ENCODE measurements at regions not wholly inside any gene's neighbourhood (a gene's known extent, or its start where the extent isn't known, plus 50 kb on each side); places are given as distances from the start of the nearest gene placed in this dataset.

DNA sequence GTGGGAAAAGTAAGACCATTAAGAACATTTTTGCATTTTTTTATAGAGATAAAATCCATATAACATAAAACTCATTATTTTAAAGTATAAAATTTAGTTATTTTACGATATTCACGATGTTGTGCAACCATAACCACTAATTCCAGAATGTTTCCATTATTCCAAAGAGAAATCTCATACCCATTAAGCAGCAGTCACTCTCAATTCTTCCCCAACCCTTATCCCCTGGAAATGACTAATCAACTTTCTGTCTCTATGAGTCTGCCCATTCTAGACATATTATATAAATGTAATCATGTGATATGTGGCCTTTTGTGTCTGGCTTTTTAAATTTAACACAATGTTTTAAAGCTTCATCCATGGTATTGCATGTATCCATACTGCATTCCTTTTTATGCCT, 115.6 kb upstream of the ADAMTSL1 start:
- no peak for TF ChIP-seq CTCF (conservative IDR thresholded peaks at IDR 0.05; ENCODE audit: low read depth, low read length)
- Histone ChIP-seq H2AFZ (ENCODE audit: low read depth) (no peak overlapping the region), H3K4me2 (no peak overlapping the region), H4K20me1 (ENCODE audit: insufficient read depth) (no peaks in the 10 kb centered on the region), H3K36me3 (ENCODE audit: insufficient read depth) (no peaks in the 10 kb centered on the region), H3K27ac (no peak overlapping the region), H3K9ac (no peak overlapping the region), H3K27me3 (ENCODE audit: insufficient read depth, low read depth) (no peaks in the 10 kb centered on the region), H3K79me2 (ENCODE audit: insufficient read depth, low read depth) (no peaks in the 10 kb centered on the region), H3K4me3 (IDR thresholded peaks at IDR 0.05; ENCODE audit: insufficient read depth, low read depth, low read length) (no peak overlapping the region), H3K4me1 (ENCODE audit: low read depth, poor library complexity, severe bottlenecking) (no peaks in the 10 kb centered on the region)

GRCh38 chr9:18359335-18359734, 114.6 kb upstream of the ADAMTSL1 start:
- Histone ChIP-seq H3K4me2 (no peak overlapping the region), H3K27ac (no peak overlapping the region), H3K4me3 (IDR thresholded peaks at IDR 0.05; ENCODE audit: insufficient read depth, low read depth, low read length) (no peak overlapping the region), H3K27me3 (ENCODE audit: insufficient read depth, low read depth) (no peaks in the 10 kb centered on the region), H2AFZ (ENCODE audit: low read depth) (no peak overlapping the region), H4K20me1 (ENCODE audit: insufficient read depth) (no peaks in the 10 kb centered on the region), H3K79me2 (ENCODE audit: insufficient read depth, low read depth) (no peaks in the 10 kb centered on the region), H3K36me3 (ENCODE audit: insufficient read depth) (no peaks in the 10 kb centered on the region), H3K4me1 (ENCODE audit: low read depth, poor library complexity, severe bottlenecking) (no peaks in the 10 kb centered on the region), H3K9ac (no peak overlapping the region)
- no peak for TF ChIP-seq CTCF (conservative IDR thresholded peaks at IDR 0.05; ENCODE audit: low read depth, low read length)

- Histone ChIP-seq H3K4me1 (ENCODE audit: low read depth, poor library complexity, severe bottlenecking) (no peaks in the 10 kb centered on the region), H3K27me3 (ENCODE audit: insufficient read depth, low read depth) (no peaks in the 10 kb centered on the region), H3K9ac (no peak overlapping the region), H3K4me3 (IDR thresholded peaks at IDR 0.05; ENCODE audit: insufficient read depth, low read depth, low read length) (no peak overlapping the region), H3K79me2 (ENCODE audit: insufficient read depth, low read depth) (no peaks in the 10 kb centered on the region), H3K36me3 (ENCODE audit: insufficient read depth) (no peaks in the 10 kb centered on the region), H3K27ac (no peak overlapping the region), H2AFZ (ENCODE audit: low read depth) (no peak overlapping the region), H4K20me1 (ENCODE audit: insufficient read depth) (no peaks in the 10 kb centered on the region), H3K4me2 (no peak overlapping the region)
- no peak for TF ChIP-seq CTCF (conservative IDR thresholded peaks at IDR 0.05; ENCODE audit: low read depth, low read length)
Observed at GRCh38 chr9:18360005-18360404, 113.9 kb upstream of the ADAMTSL1 start.

DNA sequence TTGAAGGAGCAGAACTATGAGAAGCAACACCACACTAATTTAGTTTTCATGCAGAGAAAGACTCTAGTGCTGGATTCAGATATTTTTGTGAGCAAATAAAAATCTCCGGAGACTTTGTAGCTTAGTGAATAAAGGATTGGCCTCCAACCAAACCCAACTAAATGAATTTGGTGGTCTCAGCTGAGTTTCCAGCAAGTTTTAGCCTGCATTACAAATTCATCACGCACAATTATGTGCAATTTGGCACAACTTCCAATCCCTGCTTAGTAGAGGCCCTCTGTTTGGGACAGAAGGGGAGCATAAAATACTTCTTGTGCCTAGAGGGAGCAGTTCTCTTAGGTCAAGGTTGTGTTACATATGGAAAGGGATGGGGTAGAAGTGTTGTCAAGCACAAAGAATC, 112.3 kb upstream of the ADAMTSL1 start:
- Histone ChIP-seq H3K4me1 (ENCODE audit: low read depth, poor library complexity, severe bottlenecking) (no peaks in the 10 kb centered on the region), H3K27ac (no peak overlapping the region), H3K4me2 (no peak overlapping the region), H3K4me3 (IDR thresholded peaks at IDR 0.05; ENCODE audit: insufficient read depth, low read depth, low read length) (no peak overlapping the region), H2AFZ (ENCODE audit: low read depth) (no peak overlapping the region), H3K36me3 (ENCODE audit: insufficient read depth) (no peaks in the 10 kb centered on the region), H3K79me2 (ENCODE audit: insufficient read depth, low read depth) (no peaks in the 10 kb centered on the region), H3K9ac (no peak overlapping the region), H4K20me1 (ENCODE audit: insufficient read depth) (no peaks in the 10 kb centered on the region), H3K27me3 (ENCODE audit: insufficient read depth, low read depth) (no peaks in the 10 kb centered on the region)
- no peak for TF ChIP-seq CTCF (conservative IDR thresholded peaks at IDR 0.05; ENCODE audit: low read depth, low read length)

DNA sequence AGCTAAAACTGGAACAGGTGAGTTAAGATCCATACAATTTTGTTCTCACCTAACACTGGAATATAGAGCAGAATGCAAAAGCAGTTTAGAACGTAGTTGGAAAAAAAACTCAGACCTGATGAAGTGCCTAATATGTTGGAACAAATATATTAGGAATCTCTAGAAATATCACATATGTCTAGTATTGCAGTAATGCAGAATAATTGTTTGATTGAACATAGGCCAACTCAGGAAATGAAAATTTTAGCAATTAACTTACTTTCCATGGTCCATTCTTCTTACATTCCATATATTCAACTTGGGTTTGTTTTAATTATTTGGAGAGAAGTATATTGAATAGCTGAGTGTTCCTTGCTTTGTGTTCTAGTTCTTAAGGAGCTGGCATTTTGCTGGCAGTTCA, 111.8 kb upstream of the ADAMTSL1 start:
- Histone ChIP-seq H2AFZ (ENCODE audit: low read depth) (no peak overlapping the region), H3K27me3 (ENCODE audit: insufficient read depth, low read depth) (no peaks in the 10 kb centered on the region), H4K20me1 (ENCODE audit: insufficient read depth) (no peaks in the 10 kb centered on the region), H3K4me1 (ENCODE audit: low read depth, poor library complexity, severe bottlenecking) (no peaks in the 10 kb centered on the region), H3K9ac (no peak overlapping the region), H3K27ac (no peak overlapping the region), H3K4me2 (no peak overlapping the region), H3K4me3 (IDR thresholded peaks at IDR 0.05; ENCODE audit: insufficient read depth, low read depth, low read length) (no peak overlapping the region), H3K79me2 (ENCODE audit: insufficient read depth, low read depth) (no peaks in the 10 kb centered on the region), H3K36me3 (ENCODE audit: insufficient read depth) (no peaks in the 10 kb centered on the region)
- TF ChIP-seq CTCF (conservative IDR thresholded peaks at IDR 0.05; ENCODE audit: low read depth, low read length): no peak
